NB4 (cell line): ENCODE measurements at regions not wholly inside any gene's neighbourhood (a gene's known extent, or its start where the extent isn't known, plus 50 kb on each side); places are given as distances from the start of the nearest gene placed in this dataset.
"Not testable (repeated sequence)": the region's sequence is repeated elsewhere in the genome, so short reads cannot be mapped to it uniquely, and the experiment has no call there.

Experiments used
- DNase-seq: peaks from one replicate; pipeline ENCODE4 v3.0.0; 2010; ENCODE audit warnings: low read depth
- H3K4me3 ChIP-seq: one replicate; pipeline ENCODE4 v1.5.1; 2011; ENCODE audit warnings: mild to moderate bottlenecking, low read depth, low read length, moderate library complexity
- POLR2A ChIP-seq: IDR thresholded peaks from 2 replicates; pipeline ENCODE4 v1.6.1; 2011; ENCODE audit warnings: mild to moderate bottlenecking; ENCODE audit not compliant: insufficient read length; ENCODE audit errors: extremely low read depth

DNA sequence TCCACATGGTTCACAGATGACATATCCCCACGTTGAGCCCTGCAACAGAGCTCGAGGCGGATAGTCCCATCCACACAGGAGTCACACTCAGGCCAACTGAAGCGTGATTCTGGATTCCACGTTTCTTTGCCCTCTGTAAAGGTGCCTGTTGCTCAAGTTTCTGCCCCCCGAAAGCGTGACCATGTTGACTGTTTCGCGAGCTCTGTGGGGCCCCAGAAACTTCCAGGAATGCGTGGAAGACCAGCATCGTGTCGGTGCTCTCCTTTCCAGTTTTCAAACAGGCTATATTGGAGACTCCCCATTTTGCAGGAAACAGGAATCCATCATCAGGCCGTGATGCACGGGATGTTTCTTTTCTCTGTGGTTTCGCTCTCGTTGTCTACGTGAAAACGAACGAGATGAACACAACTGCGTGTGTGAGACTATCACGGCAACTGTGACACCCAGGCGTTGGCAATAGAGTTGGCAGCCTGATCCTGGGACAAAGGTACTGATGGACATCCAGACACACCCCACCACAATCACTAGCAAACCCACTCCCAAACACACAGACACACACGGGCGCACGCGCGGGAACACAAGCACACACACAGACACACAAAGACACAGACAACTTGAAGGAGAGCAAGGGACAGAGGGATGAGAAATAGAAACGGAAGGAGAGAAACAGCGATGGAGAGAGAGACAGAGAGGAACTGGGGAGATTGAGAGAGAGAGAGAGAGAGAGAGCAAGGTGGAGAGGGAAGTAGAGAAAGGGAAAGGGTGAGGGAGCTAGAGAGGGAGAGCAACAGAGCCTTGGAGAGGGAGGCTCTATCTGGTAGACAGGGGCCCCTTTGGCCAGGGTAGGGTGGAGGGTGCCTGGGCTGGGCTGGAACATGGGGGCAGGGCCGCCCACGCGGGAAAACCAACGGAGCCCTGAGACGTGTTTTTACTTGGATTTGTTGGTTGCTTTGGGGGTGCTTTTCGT lies 1609.3 kb downstream of the SPATA31A7 start:
- DNase-seq, result peak; percentile 17
- not testable (repeated sequence) for H3K4me3 ChIP-seq

DNA sequence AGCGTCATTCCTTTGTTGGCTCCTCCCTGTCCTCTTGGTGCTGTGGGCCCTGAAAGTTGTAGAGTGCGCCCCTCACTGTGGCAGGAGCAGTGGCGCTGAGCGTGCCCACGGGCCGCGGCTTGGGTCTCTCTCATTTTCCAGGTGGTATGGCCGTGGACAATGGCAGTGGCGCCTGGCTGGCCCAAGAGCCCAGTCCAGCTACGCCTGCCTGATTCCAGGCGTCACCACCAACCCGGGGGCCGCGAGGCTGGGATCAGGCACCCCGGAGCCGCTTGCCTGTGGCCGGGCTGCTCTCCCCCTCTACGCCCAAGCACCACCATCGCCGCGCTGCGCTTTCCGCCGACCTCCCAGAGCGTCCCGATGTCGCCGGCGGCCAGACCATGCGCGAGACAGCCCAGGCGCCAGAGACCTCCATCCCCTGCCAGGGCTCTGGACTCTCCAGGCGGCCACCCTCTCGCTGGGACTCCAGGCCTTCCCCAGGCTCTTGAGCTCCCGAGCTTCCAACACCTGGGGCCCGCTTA lies 1610.1 kb downstream of the SPATA31A7 start:
- H3K4me3 ChIP-seq, result peak overlapping the region; percentile 63
- peak; percentile 36 for DNase-seq

DNA sequence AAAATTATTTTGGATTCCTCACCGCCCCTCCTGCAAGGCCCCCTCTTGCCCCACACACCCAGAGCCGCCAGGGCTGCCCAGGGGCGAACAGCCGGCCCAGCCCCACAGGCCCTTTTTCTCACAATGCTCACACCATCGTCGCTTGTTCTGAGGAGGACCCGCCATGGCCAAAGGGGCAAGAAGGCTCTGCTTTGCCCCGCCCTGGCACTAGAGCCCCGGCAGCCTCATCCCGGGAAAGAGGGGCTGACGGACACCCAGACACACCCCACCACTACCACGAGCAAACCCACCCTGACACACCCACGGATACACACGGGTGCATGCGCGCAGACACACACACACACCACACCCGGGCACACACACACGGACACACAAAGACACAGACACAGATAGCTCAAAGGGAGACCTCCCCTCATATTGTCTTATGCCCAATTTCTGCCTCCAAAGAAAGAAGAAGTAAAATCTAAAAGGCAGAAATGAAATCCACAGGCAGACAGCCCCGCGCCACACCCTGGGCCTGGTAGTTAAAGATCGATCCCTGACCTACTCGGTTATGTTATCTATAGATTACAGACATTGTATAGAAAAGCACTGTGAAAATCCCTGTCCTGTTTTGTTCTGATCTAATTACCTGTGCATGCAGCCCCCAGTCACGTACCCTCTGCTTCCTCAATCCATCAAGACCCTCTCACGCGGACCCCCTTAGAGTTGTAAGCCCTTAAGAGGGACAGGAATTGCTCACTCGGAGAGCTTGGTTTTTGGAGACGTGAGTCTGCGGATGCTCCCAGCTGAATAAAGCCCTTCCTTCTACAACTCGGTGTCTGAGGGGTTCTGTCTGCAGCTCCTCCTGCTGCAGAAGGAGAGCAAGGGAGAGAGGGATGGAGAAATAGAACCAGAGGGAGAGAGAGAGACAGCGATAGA lies 1610.9 kb downstream of the SPATA31A7 start:
- DNase-seq, result peak; percentile 56
- peak overlapping the region; percentile 63 for H3K4me3 ChIP-seq

DNA sequence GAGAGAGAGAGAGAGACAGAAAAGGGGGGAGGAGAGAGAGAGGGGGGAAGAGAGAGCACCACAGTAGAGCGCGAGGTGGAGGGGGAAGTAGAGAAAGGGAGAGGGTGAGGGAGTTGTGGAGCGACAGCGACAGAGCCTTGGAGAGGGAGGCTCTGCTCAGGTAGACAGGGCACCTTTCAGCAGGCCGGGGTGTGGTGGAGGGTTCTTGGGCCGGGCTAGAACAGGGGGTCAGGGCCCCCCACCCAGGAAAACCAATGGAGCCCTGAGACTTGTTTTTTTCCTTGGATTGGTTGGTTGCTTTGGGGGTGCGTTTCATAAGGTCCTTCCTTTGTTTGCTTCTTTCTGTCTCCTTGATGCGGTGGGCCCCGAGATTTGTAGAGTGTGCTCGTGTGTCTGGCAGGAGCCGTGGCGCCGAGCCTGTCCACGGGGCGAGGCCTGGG lies 1611.6 kb downstream of the SPATA31A7 start:
- peak; percentile 64 for DNase-seq
- peak overlapping the region; percentile 64 for H3K4me3 ChIP-seq

DNA sequence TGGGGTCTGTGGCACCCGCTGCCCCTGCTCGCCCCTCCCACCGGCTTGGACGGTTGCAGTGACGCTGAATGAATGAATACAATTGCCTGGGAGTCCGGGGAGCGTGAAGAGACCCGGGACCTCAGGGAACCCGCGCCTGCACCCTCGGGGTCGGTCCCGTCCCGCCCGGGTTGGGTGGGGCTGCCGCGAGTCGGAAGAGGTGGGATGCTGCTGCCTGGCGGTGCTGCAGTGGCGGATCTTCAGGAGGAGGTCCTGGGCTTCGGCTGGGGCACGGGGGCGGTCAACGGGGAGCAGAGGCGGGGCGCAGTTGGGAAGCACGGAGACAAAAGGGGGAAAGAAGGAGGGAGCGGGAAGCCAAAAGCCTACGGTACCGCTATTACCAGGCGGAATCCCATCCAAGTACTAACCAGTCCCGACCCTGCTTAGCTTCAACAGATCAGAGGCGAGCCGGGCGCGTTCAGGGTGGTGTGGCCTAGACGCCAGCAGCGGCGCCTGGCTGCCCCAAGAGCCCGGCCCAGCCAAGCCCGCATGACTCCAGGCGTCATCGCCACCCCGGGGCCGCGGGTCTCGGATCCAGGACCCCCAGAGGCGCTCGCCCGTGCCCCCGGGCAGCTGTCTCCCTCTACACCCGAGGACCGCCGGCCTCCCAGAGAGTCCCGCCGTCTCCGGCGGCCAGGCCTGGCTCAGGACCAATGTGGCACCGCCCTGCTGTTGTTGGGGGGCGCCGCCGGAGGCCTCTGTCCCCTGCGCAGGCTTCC lies 1612.3 kb downstream of the SPATA31A7 start:
- peak; percentile 94 for DNase-seq
- H3K4me3 ChIP-seq, result peak overlapping the region; percentile 64
- TF ChIP-seq POLR2A, result peak; percentile 56

DNA sequence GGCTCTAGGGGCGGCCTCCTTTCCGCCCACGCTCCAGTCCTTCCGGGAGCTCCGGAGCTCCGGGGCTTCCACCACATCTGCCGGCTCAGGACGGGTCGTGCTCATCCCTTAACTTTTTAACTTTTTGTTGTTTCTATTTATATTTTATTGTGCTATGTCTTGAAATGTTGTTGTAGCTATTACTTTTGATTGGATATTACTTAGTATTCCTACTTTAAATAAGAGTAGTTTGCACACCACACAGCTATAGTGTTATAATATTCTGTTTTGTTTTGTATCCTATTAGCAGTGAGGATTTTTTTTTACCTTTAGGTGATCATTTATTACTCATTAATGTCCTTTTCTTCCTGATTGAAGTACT lies 1612.9 kb downstream of the SPATA31A7 start:
- H3K4me3 ChIP-seq, result peak overlapping the region; percentile 64
- TF ChIP-seq POLR2A, result peak; percentile 9
- DNase-seq, result not testable (repeated sequence)

DNA sequence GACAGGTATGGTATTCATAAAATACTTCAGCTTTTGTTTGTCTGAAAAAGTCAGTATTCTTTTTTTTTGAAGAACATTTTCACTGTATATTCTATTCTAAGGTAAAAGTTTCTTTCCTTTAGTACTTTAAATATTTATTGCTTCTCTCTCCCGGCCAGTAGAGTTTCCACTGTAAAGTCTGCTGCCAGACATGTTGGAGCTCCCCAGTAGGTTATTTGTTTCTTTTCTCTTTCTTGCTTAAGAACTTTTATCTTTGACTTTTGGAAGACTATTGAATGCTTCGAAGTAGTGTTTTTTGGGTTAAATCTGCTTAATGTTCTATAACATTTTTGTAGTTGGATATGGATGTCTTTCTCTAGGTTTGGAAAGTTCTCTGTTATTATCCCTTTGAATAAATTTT lies 1613.3 kb downstream of the SPATA31A7 start:
- peak overlapping the region; percentile 62 for H3K4me3 ChIP-seq
- peak; percentile 18 for DNase-seq

DNA sequence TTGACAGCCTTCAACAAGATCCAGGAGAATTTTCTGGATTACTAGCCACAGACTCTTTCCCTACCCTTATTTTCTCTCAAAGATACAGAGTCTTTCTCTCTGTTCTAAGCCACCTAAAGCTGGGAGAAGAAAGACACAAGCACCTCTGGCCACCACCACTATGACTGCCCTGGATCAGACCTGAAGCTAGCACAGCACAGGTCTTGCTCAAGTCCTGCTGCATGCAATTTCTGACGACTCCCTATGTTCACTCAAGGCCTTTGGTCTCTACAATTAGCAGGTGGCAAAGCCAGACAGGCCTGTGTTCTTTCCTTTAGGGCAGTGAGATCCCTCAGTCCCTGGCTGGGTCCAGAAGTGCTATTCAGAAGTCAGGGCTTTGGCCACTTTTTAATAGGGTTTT lies 1614.5 kb downstream of the SPATA31A7 start:
- H3K4me3 ChIP-seq, result not testable (repeated sequence)
- DNase-seq, result peak; percentile 56

DNA sequence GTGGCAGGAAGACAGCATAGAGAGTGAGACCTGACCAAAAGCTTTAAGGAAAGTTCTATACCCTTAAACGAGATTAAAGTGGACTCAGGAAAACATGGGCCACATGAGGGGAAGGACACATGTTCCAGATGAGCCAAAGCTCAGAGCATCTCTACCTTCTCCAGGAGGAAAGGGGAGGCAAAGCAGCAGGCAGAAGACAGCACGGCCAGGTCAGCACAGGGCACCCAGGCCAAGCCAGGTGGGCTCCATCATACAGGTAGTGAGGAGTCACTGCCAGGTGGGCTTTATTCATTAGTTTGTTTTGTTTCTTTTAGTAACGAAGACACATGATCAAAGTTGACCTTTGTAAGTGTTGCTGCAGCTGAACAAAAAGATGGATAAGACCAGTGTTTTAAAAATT lies 1617.6 kb downstream of the SPATA31A7 start:
- H3K4me3 ChIP-seq, DNase-seq: not testable (repeated sequence)

DNA sequence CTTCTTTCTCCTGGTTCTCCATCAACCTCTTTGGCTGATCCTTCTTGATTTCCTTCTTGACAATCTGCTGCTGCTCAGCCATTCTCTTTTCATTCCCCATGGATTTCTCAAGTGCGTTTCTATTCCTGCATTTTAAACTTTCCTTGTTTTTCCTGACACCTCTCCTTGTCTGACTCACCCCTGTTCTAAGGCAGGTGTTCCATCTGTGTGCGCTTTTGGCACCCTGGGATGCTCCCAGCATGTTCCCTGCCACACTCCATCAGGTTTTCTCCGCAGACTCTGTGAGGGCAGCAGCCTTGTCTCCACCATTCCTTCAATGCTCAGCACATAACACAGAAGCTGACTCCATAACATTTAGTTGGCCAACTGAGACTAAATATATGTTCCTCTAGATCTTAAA lies 1618.2 kb downstream of the SPATA31A7 start:
- not testable (repeated sequence) for H3K4me3 ChIP-seq

DNA sequence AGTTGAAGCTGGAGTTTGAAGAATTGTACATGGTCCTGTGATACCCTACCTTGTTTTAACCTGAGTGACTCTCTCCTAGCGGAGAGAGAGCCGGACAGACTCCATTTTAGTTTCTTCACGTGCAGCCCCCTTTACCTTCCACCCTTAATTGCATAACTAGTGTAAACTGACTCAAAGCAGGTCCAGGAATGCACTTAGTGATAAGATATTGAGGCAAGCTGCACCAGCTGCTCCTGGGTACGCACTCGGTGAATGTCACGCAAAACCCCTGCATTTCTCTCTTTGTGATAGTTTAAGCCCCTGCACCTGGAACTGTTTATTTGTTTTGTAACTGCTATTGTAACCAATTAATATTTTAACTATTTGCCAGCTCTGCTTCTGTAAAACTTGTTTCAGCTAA lies 1620.5 kb downstream of the SPATA31A7 start:
- H3K4me3 ChIP-seq, DNase-seq: not testable (repeated sequence)

More for the DNA sequence above, 1618.2 kb downstream of the SPATA31A7 start:
- not testable (repeated sequence) for DNase-seq

DNA sequence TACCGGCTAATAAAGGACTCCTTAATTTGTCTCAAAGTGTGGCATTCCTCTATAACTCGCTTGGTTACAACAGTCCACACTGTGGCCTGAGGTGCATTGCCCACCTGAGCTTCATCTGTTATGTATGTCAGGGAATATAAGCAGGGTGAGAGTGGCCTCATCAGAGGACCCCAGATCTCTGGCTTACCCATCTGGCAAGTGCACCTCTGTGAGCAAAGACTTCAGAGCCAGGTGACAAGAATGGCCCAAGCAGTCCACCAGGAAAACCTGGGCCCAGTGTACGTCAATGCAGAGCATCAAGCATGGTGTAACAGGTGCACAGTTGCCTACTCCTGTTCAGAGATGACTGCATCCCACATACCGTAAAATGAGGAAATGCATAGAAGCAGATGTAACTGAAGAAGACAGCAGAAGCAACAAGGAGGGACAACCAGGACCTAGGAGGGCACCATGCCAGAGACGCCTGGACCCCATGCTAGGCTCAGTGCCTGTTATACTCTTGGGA lies 1621.0 kb downstream of the SPATA31A7 start:
- H3K4me3 ChIP-seq, DNase-seq: not testable (repeated sequence)

DNA sequence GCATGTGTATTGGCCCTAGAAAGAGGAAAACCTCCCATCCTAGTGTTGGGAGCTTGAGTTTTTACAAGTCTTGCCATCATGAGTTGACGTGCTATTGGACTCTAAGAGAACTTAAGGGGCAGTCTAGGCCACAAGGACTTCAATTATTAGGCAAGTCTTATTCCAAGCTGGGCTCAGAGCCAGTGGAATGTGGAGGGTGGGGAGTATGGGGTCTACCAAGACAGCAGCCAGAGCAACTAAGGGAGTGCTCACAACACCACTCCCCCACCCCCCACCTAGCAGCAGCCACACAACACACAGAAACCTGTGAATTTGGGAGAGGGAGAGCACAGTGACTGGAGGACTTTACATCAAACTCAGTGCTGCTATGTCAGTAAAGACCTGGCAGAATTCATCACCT lies 1625.6 kb downstream of the SPATA31A7 start:
- H3K4me3 ChIP-seq, DNase-seq: not testable (repeated sequence)

DNA sequence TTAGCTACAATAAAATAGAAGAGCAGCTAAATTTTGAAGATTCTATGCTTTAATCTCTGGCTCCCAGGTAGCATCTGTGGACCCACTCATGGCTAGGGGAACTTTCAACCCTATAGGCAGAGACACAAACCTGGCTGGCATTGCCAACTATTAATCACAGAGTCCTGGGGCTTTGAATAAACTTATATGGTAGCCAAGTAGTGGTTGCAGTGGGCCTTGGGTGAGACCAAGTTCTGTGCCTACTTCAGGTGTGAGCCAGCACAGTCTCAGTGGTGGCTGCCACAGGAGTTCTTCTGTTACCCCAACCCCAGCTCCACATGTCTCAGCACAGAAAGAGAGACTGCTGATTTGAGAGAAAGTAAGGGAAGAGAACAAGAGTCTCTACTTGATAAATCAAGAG lies 1626.5 kb downstream of the SPATA31A7 start:
- H3K4me3 ChIP-seq, DNase-seq: not testable (repeated sequence)

DNA sequence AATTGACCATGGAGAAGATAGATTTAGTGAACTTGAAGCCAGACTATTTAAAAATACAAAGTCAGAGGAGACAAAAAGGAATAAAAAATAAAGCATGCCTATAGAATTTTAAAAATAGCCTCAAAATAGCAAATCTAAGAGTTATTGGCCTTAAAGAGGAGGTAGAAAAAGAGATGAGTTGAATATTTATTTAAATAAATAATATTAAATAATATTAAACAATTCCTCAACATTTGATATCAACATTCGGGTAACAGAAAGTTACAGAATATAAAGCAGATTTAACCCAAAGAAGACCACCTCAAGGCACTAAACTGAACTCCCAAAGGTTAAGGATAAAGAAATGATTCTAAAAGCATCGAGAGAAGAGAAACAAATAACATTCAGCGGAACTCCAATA lies 1627.4 kb downstream of the SPATA31A7 start:
- DNase-seq, result not testable (repeated sequence)

DNA sequence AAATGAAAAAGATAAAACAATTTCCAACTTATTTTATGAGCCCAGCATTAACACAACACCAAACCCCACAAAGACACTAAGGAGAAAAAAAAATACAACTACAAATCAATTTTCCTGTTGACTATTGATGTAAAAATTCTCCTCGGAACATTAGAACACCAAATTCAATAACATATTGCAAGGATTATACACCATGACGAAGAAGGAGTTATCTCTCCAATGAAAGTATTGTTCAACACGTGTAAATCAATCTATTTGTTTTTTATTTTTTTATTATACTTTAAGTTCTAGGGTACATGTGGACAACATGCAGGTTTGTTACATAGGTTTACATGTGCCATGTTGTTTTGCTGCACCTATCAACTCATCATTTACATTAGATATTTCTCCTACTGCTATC lies 1632.3 kb downstream of the SPATA31A7 start:
- not testable (repeated sequence) for H3K4me3 ChIP-seq, DNase-seq

More for the DNA sequence above, 1627.4 kb downstream of the SPATA31A7 start:
- not testable (repeated sequence) for H3K4me3 ChIP-seq

DNA sequence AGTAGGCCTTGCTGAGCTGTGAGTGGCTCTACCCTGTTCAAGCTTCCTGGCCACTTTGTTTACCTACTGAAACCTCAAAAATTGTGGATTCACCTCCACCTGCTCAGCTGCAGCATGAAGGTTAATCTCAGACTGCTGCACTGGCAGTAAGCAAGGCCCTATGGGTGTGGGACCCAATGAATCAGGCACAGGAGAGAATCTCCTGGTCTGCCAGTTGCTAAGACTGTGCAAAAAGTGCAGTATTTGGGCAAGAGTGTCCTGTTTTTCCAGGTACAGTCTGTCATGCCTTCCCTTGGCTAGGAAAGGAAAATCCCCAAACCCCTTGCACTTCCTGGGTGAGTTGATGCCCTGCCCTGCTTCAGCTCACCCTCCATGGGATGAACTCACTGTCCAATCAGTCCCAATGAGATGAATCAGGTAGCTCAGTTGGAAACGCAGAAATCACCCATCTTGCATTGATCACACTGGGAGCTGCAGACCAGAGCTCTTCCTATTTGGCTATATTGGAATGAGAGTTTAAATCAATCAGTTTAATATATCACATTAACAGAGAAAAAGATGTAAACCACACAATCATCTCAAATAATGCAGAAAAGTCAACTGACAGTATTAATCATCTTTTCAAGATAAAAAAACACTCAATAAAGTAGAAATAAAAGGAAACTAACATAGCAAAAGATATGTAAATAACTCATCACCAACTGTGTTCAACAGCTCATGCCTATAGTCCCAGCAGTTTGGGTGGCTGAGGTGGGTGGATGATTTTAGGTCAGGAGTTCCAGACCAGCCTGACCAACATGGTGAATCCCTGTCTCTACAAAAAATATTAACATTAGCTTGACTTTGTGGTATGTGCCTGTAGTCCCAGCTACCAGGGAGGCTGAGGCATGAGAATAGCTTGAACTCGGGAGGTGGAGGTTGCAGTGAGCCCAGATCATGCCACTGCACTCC lies 1638.4 kb downstream of the SPATA31A7 start:
- H3K4me3 ChIP-seq, DNase-seq: not testable (repeated sequence)
